ENCODE measurements at regions not wholly inside any gene's neighbourhood (a gene's known extent, or its start where the extent isn't known, plus 50 kb on each side); places are given as distances from the start of the nearest gene placed in this dataset.

DNA sequence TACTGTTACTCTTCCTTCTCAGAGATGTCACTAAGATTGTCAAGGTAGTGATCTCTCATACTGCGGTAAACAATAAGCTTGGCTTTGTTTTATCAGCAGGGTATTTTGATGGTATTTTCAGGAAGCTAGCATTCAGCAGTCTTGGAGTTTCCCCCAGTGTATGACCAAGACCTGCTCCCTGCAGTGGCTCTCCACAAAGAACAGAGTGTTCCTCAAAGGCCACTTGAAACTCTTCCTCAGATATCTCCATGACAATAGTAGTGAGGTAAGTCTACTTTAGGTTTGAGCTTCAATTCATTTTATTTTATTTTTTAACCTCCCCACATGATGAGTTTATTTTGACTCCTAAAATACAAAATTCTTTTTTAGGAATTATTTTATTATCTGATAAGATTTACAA, 74.0 kb upstream of the G2E3 start:
- TF ChIP-seq CTCF (IDR thresholded peaks at IDR 0.05) (no peak), USF2 (IDR thresholded peaks at IDR 0.05; ENCODE audit: borderline replicate concordance, low read depth, low read length) (no peak)
- TF ChIP-seq, protein P1, sequence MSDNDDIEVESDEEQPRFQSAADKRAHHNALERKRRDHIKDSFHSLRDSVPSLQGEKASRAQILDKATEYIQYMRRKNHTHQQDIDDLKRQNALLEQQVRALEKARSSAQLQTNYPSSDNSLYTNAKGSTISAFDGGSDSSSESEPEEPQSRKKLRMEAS (IDR thresholded peaks at IDR 0.05; ENCODE audit: low read depth) = no peak

Measured in SK-N-SH (cell line).